SKM-1 treated with dmso at 0.1 percent for 144 hours (cell line): ENCODE measurements at regions not wholly inside any gene's neighbourhood (a gene's known extent, or its start where the extent isn't known, plus 50 kb on each side); places are given as distances from the start of the nearest gene placed in this dataset.
"Not testable (repeated sequence)": the region's sequence is repeated elsewhere in the genome, so short reads cannot be mapped to it uniquely, and the experiment has no call there.

Experiments
- DNase-seq: peaks from one replicate; lab custom pipeline; 2025; ENCODE audit not compliant: unreplicated experiment; lab: John Stamatoyannopoulos, UW

DNA sequence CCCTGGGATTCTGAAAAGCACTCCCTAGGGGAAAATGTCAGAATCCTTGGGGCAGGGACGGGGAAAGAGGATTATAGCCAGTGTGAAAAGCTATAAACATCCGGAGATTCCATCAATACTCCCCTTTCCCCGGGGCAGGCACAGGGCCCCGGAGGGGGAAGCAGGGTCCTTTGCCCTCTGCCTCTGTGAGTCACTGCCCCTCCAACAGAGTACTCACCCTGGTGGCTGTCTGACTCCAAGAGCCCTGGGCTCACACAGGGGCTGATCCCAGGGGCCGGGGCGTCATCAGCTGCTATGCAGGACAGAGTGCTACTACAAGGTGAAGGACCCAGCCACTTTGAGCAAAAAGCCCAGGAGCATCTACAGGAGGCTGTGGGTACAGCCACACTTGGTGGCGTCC is 133.0 kb upstream of the PRR20G start:
- no peak for DNase-seq

DNA sequence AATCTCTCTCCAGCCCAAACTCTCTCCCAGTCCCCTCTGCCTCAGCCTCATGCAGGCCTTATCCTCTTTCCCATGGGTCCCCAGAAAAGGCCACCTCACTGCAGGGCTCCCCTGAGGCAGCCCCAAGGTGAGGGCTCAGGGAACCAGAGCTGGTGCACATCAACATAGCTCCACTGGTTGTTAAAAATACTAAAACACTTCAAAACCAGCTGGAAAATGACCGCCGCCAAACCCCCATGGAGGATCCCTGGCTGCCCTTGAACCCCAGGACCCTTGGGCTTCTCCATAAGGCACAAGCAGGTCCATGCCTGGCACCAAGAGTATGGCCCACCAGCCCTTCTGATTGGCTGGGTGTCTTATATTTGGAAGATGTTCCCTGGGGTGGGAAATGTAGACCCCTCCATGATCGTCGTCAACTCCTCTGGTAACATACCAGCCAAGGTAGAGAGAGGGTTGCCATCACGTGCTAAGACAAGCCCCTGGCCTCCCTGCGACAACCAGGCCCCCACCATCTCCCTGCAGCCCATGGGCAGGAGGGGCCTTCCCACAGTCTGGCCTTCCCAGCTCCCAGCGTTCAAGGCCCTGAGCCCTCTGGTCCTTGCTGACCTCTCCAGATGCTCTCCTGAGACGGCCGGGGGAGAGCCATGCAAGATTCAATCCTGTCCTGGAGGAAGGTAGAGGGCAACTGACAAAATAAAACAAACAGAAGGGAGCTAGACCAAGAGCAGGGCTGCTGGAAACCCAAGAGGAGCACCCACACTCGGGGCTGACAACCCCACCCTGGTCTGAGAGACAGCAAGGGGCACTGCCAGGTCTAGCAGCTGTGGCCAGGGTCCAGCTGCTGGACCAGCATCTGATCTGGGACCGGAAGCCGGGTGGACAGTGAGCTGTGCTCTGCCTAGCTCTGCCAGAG is 132.1 kb upstream of the PRR20G start:
- no peak for DNase-seq

DNA sequence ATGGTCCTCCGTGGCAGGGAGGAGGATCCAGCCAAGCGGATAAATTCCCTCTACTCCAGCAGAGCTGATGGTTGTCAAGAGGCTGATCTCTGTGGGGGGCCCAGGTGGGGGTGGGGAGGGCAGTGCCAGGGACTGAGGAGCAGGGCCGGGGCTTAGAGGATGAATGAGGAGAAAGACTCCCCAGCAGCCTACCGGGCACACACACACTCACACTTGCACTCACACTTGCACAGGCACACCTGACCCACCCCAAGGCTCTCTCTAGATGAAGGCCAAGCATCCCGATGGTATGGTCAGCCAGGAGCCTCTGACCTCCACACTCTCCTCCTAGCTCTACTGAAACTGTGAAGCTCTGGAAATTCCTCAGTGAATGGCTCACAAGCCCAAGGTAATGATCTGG is 131.3 kb upstream of the PRR20G start:
- no peak for DNase-seq

DNA sequence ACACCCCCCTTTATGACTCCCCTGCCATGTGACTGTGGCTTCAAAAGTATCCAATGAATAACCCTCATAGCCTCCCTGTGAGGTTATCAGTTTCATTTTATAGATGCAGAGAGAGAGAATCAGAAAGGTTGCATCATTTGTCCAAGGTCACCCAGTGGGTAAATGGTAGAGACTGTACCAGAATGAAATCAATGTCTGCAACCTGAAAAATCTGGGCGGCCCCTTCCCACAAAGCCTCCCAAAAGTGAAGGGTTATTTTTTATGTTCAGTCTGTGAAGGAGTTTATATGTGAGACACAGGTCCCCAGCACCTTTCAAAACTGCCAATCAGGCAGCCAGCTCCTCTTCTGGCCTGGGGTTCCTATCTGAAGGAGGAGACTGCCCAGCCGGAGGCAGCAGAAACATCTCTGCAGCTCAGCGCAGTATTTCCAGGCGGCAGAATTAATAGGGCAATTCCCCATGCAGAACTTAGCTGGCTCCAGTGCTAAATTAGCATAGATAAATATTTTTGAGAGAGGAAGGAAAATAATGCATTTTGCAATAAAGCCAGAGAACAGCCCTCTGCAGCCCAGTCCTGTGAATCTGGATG is 130.8 kb upstream of the PRR20G start:
- DNase-seq: no peak

DNA sequence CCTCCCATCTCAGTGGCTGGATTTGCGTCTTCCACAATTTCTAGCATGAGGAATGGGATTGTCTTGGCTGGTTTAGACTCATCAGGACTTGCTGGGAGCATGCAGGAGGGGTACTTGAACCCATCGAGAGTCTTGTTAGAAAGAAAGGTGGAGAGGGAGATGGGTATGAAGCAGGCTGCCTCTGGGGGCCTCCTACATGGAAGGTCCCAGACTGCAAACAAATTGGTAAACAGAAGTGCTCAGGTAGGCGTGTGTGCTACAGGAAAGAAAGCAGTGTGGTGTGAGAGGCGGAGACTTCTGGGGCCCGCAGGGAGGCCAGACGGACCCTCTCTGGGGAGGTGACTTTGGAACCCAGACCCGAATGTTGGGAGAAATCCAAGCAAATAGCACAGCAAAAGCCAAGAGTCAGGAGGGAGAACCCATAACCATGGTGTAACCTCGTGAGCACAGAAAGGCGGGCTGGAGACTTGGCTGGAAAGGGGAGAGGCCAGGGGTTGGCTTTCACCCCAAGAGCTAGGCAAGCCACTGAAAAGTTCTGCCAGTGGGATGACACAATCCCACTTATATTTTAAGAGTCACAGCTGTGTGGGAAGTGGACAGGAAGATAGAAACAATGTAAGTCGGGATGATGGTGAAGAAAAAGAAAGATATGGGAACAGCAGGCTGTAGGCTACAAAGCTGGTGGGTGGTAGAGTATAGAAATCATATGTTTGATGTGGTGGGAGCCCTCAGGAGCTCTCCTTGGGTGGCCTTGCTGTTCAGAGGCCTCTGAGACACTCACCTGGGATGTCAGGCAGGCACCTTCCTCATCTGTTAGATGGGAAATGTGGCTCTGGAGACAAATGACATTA is 130.1 kb upstream of the PRR20G start:
- no peak for DNase-seq

DNA sequence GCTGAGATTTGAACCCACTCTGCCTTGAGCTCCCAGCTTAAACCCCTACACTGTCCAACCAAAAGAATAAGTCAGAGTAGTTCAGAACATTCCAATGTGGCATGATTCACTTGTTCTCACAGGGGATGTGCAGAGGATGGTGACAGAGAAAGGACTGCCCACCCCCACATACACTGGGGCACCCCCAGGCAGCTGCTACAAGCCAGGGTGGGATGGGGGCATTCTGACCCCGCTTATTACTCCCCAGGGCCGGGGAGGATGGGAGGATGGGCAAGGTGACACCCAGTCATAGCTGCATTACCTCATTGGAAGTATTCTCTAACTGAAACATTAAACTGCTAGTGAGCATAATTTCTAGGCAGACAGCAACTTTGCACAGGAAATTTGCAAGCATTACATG is 126.0 kb upstream of the PRR20G start:
- DNase-seq: no peak

DNA sequence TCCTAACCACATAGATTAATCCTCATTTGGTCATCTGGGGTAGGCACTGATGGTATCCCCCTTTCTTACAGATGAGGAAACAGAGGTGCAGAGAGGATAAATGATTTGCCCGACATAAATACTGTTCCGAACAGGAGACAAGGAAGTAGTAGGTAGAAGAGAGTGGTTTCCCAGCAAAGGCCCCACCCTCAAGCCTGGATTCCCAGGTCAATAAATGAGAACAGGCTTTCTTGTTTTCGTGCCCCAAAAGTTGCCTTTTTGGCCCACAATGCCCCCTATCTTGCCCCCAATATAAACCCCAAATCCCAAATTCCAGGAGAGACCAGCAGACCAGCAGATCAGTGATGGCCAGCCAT is 125.5 kb upstream of the PRR20G start:
- no peak for DNase-seq

DNA sequence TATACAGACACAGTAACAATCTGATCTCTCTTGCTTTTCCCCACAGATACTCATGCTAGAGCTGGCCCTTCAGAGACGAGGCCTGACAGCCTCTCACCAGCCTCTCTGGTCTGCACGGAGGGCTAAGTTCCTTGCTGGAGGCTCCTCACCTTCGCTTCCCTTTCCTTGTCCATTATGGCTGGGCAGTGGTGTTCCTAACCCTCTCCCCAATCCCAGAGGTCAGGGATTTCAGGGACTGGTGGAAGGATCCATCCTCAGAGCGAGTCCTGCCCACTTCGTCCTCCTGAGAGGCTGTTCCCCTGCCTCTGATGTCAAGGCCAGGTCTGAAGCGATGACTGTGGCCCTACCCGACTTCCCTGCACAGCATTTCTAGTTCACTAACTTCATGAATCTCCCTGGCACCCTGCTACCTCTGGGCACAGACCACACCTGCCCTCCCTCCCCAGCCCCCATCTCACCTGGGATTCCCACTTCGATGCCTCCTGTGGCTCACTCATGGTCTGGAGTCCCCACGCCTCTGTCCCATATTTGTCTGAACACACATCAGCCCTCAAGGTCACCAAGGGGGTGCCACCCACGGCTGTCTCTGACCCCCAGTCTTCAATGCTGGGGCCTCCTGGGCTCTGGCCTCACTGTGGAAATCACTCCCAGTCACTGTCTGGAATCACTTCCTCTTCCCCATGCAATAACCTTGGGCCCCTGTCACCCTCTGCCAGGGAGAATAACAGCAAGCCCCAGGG is 124.9 kb upstream of the PRR20G start:
- DNase-seq: no peak

DNA sequence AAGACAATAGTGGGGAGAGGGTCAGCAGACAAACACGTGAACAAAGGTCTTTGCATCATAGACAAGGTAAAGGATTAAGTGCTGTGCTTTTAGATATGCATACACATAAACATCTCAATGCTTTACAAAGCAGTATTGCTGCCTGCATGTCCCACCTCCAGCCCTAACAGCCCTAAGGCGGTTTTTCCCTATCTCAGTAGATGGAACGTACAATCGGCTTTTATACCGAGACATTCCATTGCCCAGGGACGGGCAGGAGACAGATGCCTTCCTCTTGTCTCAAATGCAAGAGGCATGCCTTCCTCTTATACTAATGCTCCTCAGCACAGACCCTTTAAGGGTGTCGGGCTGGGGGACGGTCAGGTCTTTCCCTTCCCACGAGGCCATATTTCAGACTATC is 124.0 kb upstream of the PRR20G start:
- DNase-seq: not testable (repeated sequence)

DNA sequence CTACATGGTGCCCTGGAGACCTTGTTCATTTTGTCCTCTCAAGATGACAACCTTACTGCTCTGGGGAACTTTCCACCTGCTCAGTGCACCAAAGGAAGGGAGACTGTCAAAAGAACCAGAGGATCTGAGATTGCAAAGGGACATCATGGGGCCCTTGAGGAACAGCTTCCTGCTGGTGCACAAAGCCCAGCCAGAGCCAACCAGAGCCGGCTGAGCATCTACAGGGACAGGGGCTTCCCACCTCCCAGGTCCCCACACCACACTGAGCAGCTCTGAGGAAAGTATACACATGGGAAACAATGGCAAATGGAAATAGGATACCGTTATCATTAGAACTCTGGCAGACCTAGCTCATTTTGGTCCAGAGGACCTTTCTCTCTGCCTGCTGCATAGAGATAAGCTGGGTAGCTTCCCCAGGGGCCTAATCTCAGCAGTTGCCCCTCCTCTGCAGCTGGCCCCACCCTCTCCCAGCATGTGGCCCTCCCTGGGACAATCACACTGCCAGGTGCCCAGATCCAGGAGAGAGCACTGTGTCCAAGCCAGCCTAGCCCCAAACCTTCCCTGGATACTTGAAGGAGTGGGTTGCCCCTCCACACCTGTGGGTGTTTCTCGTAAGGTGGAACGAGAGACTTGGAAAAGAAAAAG is 123.4 kb upstream of the PRR20G start:
- DNase-seq: no peak

DNA sequence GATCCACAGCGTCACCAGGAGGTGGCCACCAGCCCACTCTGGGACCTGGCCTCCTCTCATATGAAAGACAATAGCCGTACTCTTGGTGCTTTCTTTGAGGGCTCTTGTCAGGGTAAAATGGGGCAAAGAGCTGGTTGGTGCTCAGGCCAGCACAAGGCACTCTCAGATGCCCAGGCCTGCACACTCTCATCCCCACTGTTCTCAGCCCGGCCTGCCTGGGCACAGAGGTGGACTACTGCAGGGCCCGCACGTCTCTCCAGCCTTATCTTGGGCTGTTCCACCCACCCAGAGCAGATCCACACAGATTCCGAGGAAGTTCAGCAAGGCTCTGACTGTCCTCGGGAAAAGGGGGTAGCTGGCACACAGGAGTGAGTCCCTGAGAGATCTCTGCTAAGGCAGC is 122.8 kb upstream of the PRR20G start:
- DNase-seq: no peak

DNA sequence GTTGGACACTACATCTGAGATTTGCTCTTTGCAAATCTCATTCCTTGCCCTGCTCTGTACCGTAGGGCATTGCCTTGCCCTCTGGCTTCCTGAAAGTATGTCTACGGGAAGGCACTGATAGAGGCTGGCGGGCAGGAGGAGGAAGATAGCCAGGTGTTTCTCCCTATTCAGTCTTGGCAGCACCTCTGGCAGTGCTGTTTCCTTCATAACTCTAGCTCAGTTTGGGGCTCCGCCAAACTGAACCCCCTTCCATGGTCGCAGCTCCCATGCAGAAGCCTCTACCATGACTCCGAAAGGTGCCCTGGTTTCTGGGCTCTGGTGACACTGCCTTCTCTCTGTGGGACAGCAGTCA is 122.3 kb upstream of the PRR20G start:
- no peak for DNase-seq

DNA sequence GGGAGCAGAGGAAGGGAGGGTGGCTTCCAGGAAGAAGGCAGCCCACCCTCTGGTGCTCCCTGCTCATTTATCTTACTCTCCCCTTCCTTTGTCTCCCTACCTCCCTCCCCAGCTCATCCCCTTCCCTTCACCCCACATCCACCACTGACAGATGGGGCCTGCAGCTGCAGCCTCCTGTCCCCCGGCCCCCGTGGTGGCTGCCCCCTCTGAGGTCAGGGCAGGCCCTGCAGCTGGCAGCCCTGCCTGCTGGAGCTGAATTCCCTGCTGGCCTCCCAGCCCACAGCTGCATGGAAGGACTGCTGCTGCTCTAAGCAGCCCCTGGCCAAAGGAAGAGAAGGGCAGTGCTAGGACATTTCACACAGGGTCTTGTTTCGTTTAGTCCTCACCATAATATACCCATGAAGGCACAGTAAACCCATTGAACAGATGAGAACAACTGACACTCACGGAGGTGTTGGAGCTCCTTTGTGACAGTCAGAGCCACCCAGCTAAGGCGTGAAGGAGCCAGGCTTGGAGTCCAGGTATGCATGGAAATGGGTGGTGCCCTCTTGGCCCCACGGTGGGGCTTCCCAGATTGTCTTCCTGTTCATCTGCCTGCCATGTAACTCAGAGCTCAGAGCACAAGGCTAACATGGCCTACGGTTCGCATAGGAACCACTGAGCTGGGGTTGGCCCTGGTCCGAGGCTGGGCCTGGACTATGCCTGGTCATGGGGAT is 121.7 kb upstream of the PRR20G start:
- DNase-seq: no peak

DNA sequence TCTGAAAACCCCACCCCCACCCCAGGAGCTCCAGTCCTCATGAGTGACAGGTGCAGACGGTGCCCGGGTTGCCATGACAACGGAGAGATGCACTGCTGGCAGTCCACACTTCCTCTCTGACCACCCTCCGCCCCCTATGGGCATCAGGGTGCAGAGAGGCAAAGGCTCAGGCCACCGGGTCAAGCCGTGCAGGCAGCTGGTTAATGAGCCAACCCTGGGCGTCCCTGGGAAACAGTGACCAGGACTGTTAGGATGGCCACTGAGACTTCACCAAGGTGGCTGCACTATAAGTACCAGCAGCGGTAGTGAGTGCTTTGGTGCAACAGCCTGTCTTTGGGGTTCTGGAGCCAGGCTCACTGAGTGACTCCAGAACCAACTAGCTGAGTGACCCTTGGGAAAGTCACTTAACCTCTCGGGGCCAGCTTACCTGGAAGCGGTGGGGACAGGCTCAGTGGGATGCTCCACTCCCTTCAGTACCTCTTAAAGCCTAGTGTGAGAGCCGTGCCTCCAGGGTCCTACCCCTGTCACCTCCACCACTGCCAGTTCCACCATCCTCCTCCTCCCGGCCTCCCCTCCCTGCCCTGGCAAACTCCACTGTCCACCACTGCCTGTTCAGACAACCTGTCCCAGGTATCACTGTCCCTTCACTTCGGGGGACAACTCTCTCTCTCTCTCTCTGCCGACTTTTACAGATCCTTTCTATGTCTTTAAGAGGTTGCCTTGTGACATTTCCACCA is 121.0 kb upstream of the PRR20G start:
- DNase-seq: no peak

DNA sequence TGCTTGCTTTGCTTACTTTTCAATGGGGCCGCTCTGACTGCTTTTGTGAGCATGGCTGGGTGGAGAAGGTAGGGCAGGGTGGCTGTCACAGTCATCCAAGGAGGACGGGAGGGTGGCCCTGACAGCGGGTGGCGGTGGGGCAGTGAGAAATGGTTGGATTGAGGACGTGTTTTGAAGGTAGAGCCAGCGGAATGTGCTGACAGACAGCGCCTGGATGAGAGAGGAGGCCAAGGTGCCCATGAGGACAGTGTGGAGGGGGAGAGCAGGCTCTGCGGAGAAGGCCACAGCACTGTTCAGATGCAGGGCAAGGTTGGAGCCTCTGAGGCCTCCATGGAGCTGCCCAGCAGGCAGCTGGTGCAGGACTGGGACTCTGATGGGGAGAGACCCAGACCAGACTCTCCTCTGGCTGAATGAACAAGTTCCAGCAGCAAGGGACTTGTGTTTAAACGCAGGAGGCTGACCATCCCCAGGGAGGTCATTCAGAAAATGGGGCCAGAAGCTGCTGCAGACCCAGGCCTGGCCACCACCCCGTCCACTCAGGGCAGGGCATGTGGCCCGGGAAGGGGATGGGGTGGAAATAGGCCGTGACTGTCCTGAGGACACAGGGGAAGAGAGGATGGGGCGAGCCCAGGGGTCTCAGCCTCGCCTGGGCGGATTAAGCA is 120.3 kb upstream of the PRR20G start:
- DNase-seq: no peak

DNA sequence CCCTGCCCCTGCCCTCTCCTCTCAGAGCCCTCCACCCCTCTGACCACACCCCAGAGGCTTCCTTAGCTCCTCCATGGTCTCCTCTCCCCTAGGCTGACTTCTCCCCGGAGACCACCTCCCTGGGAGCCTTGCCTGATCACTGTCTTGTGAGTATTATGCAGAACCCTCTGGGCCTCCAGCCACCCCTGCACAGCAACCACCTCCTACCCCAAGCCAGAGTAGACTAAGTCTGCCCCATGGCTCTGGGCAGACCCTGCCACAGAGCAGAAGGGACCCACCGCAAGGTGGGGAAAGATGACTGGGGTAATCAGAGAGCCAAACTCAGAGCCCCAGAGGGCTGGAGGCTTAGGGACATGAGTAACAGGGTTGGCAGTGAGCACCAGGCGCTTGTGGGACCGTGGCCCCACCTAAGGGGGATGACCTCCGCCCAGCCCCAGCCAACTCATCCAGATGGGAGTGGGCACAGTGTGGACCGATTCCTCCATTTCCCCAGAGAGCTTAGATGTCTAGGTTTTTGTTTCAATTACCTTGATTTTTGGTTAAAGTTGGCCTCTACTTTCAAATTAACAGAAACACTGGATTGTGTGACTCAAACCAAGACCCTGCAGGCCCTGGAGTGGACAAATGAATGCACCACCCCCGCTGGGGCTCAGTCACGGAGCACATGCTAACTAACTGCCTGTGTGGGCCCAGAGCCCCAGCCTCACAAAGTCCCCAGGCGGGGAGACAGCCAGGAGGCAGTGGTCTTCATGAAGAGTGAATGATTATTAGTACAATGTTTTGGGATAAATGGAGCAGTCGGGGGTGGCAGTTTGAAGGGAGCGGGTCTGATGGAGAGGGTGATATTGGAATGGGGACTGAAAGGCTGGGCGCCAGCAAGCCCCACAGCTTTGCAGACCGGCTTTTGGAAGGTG is 119.4 kb upstream of the PRR20G start:
- DNase-seq: no peak

DNA sequence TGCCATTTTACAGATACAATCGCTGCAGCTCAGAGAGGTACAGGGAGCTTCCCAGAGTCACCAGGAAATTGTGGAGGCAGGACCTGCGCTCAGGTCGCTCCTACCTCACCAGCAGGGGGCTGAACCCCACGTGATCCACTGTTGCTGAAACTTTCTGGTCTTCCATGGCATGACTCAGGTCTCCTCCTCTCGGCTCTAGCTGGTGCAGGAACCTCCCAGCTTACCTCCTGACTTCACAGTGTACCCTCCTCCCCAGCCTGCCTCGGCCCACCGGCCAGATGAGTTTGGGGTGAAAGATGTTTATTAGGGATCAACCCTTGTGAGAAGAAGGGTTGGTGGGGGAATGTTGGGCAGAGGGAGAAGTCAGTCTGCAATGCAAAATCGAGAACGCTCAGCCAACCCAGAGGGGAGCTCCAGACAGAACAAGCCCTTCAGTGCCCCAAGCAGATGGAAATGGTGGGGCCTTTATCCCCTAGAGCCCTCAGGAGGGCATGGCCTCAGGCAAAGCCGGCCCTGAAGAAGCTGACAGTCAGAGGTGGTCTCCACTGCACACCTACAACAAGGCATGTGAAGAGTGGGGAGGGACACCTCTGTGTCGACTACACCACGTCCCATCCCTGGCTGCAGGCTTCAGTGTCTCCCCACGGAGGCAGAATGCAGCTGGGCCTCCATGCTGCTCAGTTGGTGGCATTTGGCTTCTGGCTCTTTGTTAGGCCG is 118.6 kb upstream of the PRR20G start:
- DNase-seq: no peak
